HG03025 (cell line): ENCODE measurements at regions not wholly inside any gene's neighbourhood (a gene's known extent, or its start where the extent isn't known, plus 50 kb on each side); places are given as distances from the start of the nearest gene placed in this dataset.

ENCODE experiments used
- ATAC-seq: cut with Tn5 transposase; IDR thresholded peaks from one replicate; pipeline ENCODE4 v1.9.1; 2021; ENCODE audit warnings: mild to moderate bottlenecking, moderate library complexity; ENCODE audit not compliant: unreplicated experiment, low FRiP score

GRCh38 chr1:239221656-239222055, 164.7 kb upstream of the CHRM3 start:
- no peak for ATAC-seq

GRCh38 chr1:239219679-239220078, 166.7 kb upstream of the CHRM3 start:
- no peak for ATAC-seq

GRCh38 chr1:239218301-239218700, 168.1 kb upstream of the CHRM3 start:
- no peak for ATAC-seq

- no peak for ATAC-seq
Observed at GRCh38 chr1:239212811-239213220, 173.6 kb upstream of the CHRM3 start.

GRCh38 chr1:239209591-239209990, 176.8 kb upstream of the CHRM3 start:
- ATAC-seq: no peak

- no peak for ATAC-seq
Observed at GRCh38 chr1:239204401-239204800, 182.0 kb upstream of the CHRM3 start.

GRCh38 chr1:239197871-239198270, 188.5 kb upstream of the CHRM3 start:
- no peak for ATAC-seq

- no peak for ATAC-seq
Observed at GRCh38 chr1:239189998-239190512, 196.3 kb upstream of the CHRM3 start.

GRCh38 chr1:239186487-239186886, 199.9 kb upstream of the CHRM3 start:
- ATAC-seq: no peak

GRCh38 chr1:239185245-239185619, 201.1 kb upstream of the CHRM3 start:
- ATAC-seq: no peak

GRCh38 chr1:239184561-239185244, 201.7 kb upstream of the CHRM3 start:
- no peak for ATAC-seq

- ATAC-seq: no peak
Observed at GRCh38 chr1:239178961-239179360, 207.4 kb upstream of the CHRM3 start.

GRCh38 chr1:239174880-239175279, 211.5 kb upstream of the CHRM3 start:
- ATAC-seq: no peak

GRCh38 chr1:239170828-239171227, 215.5 kb upstream of the CHRM3 start:
- no peak for ATAC-seq

- no peak for ATAC-seq
Observed at GRCh38 chr1:239169276-239169675, 217.1 kb upstream of the CHRM3 start.

- ATAC-seq: no peak
Observed at GRCh38 chr1:239164451-239165180, 221.8 kb upstream of the CHRM3 start.

GRCh38 chr1:239155466-239156091, 230.8 kb upstream of the CHRM3 start:
- no peak for ATAC-seq

- ATAC-seq: no peak
Observed at GRCh38 chr1:239151937-239152336, 234.4 kb upstream of the CHRM3 start.

GRCh38 chr1:239140968-239141367, 245.4 kb upstream of the CHRM3 start:
- ATAC-seq: no peak

- no peak for ATAC-seq
Observed at GRCh38 chr1:239139801-239140200, 246.6 kb upstream of the CHRM3 start.

GRCh38 chr1:239128541-239128940, 257.8 kb upstream of the CHRM3 start:
- no peak for ATAC-seq

GRCh38 chr1:239126884-239127283, 259.5 kb upstream of the CHRM3 start:
- ATAC-seq: no peak
